ENCODE measurements at regions not wholly inside any gene's neighbourhood (a gene's known extent, or its start where the extent isn't known, plus 50 kb on each side); places are given as distances from the start of the nearest gene placed in this dataset.

DNA sequence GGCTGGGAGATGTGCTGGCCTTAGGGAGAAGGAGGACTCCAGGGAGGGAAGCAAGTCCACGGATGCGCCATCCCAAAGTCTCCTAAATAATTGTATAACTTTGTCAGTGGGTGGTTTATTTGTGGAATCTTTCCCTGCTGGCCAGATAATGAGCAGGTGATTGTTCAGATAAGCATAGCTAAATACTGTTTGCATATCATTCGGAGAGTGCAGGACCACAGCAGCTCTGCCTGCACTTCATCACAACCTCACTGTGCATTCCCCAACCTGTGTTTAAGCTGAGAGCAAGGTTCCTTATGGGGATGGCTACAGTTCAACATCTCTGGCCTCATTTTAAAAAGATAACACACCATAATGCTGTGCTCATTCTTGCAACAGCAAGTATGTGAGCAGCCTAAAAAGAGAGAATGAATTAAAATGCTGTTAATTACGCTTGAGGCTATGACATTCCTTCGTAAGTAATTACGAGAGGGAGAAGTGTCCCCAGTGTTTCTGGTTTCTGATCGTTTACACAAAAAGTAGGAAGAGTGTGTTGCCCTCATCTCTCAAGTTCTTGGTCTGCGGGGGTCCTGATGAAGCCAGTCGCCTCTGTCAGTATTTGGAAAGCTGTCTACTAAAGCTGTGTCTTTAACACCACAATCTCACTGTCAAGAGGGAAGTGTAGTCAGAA, 272.0 kb upstream of the RORA start:
- TF ChIP-seq, protein P1, sequence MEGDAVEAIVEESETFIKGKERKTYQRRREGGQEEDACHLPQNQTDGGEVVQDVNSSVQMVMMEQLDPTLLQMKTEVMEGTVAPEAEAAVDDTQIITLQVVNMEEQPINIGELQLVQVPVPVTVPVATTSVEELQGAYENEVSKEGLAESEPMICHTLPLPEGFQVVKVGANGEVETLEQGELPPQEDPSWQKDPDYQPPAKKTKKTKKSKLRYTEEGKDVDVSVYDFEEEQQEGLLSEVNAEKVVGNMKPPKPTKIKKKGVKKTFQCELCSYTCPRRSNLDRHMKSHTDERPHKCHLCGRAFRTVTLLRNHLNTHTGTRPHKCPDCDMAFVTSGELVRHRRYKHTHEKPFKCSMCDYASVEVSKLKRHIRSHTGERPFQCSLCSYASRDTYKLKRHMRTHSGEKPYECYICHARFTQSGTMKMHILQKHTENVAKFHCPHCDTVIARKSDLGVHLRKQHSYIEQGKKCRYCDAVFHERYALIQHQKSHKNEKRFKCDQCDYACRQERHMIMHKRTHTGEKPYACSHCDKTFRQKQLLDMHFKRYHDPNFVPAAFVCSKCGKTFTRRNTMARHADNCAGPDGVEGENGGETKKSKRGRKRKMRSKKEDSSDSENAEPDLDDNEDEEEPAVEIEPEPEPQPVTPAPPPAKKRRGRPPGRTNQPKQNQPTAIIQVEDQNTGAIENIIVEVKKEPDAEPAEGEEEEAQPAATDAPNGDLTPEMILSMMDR (IDR thresholded peaks at IDR 0.05; ENCODE audit: insufficient read depth, low read depth, low read length): no peak
- CTCF ChIA-PET: interaction anchor here (1.4 kb wide), 1 partner anchor 14 kb away, joined by 3 read pairs; no protein-coding TSS in a partner anchor
- no peak overlapping the region for H3K4me3 ChIP-seq (ENCODE audit: low read depth, low read length)

DNA sequence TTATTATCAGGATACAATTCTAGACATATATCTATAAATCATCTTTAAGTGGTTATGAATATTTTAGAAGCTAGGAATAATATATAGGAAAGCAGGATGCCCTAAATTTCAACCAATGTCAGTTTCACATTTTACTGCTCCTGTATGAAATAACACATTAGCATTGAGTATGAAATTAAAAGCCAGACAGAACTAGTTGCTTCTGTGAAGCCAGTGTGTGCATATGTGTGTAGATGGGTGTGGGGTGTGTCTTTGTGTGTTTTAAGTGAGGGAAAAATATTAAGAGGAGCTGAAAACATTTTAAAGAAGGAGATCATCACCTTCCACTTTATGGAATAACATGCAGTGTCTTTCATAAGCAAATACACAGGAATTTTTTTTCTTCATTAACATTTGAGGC, 271.4 kb upstream of the RORA start:
- Histone ChIP-seq H3K4me3 (ENCODE audit: low read depth, low read length) (no peak overlapping the region), H3K36me3 (ENCODE audit: control insufficient read depth, insufficient read depth, low read length) (no peaks in the 10 kb centered on the region), H3K27me3 (ENCODE audit: control insufficient read depth, insufficient read depth, low read length) (no peaks in the 10 kb centered on the region)
- CTCF ChIA-PET: interaction anchor here (1.4 kb wide), 1 partner anchor 13 kb away, joined by 3 read pairs; no protein-coding TSS in a partner anchor
- POLR2A ChIA-PET: no interaction called here
- no peak for DNase-seq (ENCODE audit: low read depth)
- TF ChIP-seq, protein P1 (IDR thresholded peaks at IDR 0.05; ENCODE audit: insufficient read depth, low read depth, low read length): no peak

More for the DNA sequence above, 272.0 kb upstream of the RORA start:
- POLR2A ChIA-PET: no interaction called here
- no peaks in the 10 kb centered on the region for H3K36me3 ChIP-seq (ENCODE audit: control insufficient read depth, insufficient read depth, low read length)
- H3K27me3 ChIP-seq (ENCODE audit: control insufficient read depth, insufficient read depth, low read length): no peaks in the 10 kb centered on the region
- DNase-seq (ENCODE audit: low read depth): no peak

DNA sequence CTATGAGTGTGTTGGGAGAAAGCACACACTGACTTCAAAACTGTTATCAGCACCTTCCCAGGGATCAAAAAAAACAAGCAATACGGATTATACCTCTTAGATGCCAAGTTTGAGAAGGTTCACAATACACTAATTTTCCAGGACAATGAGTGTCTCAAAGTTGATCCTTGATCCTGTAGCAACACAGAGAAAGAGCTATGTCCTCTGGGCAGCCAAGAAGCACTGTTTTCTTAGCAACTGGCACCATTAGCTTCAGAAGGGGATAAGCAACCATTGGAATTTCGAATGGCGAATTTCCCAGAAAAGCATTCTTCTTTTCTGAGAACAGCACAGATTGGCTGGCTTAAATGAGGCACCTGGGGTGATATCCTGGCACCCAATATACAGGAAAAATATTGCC, 270.3 kb upstream of the RORA start:
- Histone ChIP-seq H3K27me3 (ENCODE audit: control insufficient read depth, insufficient read depth, low read length) (no peaks in the 10 kb centered on the region), H3K4me3 (ENCODE audit: low read depth, low read length) (no peak overlapping the region), H3K36me3 (ENCODE audit: control insufficient read depth, insufficient read depth, low read length) (no peaks in the 10 kb centered on the region)
- POLR2A ChIA-PET: no interaction called here
- no peak for DNase-seq (ENCODE audit: low read depth)
- TF ChIP-seq, protein P1 (IDR thresholded peaks at IDR 0.05; ENCODE audit: insufficient read depth, low read depth, low read length): no peak
- CTCF ChIA-PET: no interaction called here

DNA sequence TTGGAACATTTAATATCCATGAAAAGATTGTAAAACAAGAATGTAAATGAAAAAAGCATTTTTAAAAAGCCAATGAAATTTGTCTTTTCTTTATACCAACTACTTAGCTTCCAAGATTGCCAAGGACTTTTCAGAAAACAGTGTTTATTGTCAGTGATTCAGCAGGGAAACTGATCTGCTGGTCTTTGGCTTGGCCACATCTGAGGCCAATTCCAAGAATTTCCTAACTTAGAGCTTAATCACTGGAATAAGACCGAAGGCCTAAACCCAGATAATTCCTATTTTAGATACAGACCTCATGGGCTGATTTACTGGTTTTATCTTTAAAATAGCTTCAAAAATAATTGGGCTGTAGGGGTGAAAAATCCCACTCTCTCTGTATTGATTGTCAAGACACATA, 260.5 kb upstream of the RORA start:
- DNase-seq (ENCODE audit: low read depth): no peak
- Histone ChIP-seq H3K27me3 (ENCODE audit: control insufficient read depth, insufficient read depth, low read length) (no peaks in the 10 kb centered on the region), H3K4me3 (ENCODE audit: low read depth, low read length) (no peak overlapping the region), H3K36me3 (ENCODE audit: control insufficient read depth, insufficient read depth, low read length) (no peaks in the 10 kb centered on the region)
- TF ChIP-seq, protein P1 (IDR thresholded peaks at IDR 0.05; ENCODE audit: insufficient read depth, low read depth, low read length): no peak
- CTCF ChIA-PET: no interaction called here
- POLR2A ChIA-PET: no interaction called here

DNA sequence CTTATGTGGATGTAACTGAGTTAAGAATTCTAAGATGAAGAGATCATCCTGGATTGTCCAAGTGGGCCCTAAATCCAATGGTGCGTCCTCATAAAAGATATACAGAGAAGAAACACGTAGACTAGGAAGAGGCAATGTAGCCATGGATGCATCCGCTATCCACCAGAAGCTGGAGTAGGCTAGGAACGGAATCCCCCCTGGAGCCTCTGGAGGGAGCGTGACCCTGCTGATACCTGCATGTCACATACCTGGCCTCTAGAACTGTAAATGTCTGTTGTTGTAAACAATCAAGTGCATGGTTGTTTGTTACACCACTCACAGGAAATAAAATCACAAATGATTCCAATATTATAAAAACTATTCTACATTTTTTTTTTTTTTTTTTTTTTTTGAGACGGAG, 254.5 kb upstream of the RORA start:
- ChIA-PET CTCF (no interaction called here), POLR2A (no interaction called here)
- H3K36me3 ChIP-seq (ENCODE audit: control insufficient read depth, insufficient read depth, low read length): no peaks in the 10 kb centered on the region
- TF ChIP-seq, protein P1 (IDR thresholded peaks at IDR 0.05; ENCODE audit: insufficient read depth, low read depth, low read length): no peak
- DNase-seq (ENCODE audit: low read depth): no peak
- H3K27me3 ChIP-seq (ENCODE audit: control insufficient read depth, insufficient read depth, low read length): no peaks in the 10 kb centered on the region
- H3K4me3 ChIP-seq (ENCODE audit: low read depth, low read length): no peak overlapping the region

Data from BJ (cell line).